HG02759 (cell line): ENCODE measurements at regions not wholly inside any gene's neighbourhood (a gene's known extent, or its start where the extent isn't known, plus 50 kb on each side); places are given as distances from the start of the nearest gene placed in this dataset.
"Not testable (repeated sequence)": the region's sequence is repeated elsewhere in the genome, so short reads cannot be mapped to it uniquely, and the experiment has no call there.

Experiments
- ATAC-seq: cut with Tn5 transposase; IDR thresholded peaks from one replicate; pipeline ENCODE4 v1.9.1; 2021; ENCODE audit warnings: mild to moderate bottlenecking, moderate library complexity; ENCODE audit not compliant: unreplicated experiment

DNA sequence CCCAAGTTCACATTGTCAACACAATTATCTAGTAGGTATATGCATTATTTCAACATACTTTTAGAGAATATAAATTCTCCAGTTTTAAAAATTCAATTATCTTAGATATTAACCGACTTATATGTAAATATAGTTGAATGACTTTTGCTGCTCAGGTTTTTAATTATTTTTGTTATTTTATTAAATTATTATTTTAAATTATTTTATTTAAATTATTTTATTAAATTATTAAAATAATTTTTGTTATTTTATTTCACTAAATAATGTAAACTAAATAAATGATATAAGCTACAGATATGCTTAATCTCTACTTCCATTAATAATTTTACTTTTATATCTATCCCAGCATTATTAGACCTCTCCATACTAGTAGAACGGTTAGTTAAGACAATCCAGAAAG, 544.3 kb upstream of the ARRDC3 start:
- ATAC-seq = no peak

DNA sequence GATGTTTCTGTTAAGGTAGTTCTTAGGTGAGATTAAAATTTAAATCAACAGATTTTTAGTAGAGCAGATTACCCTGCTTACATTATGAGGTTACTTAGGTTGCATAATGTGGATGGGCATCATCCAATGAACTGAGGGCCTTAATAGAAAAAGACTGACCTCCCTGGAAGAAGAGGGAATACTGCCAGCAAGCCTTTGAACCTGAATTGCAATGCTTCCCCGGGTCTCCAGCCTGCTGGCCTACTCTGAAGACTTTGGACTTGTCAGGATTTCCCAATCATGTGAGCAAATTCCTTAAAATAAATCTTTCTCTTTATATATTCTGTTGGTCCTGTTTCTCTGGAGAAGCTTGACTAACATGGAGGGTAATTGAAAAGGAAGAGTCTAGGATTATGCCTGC, 542.1 kb upstream of the ARRDC3 start:
- no peak for ATAC-seq

DNA sequence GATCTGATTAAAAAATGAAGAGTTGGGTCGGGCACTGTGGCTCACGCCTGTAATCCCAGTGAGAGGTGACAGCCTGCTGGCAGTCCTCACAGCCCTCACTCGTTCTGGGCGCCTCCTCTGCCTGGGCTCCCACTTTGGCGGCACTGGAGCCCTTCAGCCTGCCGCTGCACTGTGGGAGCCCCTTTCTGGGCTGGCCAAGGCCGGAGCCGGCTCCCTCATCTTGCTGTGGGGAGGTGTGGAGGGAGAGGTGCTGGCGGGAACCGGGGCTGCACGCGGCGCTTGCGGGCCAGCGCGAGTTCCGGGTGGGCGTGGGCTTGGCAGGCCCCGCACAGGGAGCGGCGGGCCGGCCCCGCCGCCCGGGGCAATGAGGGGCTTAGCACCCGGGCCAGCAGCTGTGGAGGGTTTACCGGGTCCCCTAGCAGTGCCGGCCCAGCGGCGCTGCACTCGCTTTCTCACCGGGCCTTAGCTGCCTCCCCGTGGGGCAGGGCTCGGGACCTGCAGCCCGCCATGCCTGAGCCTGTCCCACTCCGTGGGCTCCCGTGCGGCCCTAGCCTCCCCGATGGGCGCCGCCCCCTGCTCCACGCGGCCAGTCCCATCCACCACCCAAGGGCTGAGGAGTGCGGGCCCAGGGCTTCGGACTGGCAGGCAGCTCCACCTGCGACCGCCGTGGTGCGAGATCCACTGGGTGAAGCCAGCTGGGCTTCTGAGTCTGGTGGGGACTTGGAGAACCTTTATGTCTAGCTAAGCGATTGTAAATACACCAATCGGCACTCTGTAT, 534.1 kb upstream of the ARRDC3 start:
- ATAC-seq = not testable (repeated sequence)

DNA sequence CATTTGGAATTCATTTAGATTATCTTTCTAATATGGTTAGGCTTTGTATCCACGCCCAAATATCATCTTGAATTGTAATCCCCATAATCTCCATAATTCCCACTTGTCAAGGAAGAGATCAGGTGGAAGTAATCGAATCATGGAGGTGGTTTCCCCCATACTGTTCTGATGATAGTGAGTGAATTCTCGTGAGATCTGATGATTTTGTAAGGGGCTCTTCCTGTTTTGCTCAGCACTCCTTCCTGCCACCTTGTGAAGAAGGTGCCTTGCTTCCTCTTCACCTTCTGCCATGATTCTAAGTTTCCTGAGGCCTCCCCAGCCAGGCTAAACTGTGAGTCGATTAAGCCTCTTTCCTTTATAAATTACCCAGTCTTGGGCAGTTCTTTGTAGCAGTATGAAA, 527.5 kb upstream of the ARRDC3 start:
- ATAC-seq = no peak

DNA sequence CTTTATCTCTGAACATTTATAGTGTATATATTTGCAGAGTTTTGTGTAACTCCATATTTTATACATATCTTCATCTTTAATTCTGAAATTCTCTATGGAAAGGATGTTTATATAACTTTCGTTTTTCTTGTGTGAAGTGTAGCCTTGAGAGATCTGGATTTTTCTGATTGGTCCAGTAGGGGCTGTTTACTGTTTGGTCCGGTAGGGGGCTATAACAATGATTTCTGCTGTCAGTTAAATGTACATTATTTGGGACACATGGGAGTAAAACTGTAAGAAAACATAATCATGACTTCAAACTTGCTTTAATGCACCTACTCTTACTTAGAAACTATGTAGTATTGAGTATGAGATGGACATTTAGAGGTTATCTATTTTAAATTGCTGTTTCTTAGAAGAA, 527.1 kb upstream of the ARRDC3 start:
- no peak for ATAC-seq

DNA sequence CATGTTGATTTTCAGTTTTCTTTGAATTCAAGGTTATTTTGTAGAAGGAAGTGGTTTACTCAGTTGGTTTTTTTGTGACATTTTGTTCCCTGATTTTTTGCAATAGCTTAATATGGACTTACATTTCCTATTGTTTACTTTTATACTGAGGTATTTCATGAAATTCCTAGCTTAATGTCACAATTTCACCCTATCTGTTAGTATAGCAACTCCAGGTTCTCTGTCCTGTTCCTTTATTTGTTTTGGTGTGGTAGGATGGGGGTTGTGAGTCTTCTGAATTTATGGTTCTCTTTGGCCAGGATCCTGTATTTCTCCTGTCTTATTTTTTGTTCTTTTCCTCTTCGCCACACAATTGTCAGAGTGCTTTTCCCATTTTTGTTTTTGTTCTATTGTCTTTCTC, 523.4 kb upstream of the ARRDC3 start:
- ATAC-seq = no peak

DNA sequence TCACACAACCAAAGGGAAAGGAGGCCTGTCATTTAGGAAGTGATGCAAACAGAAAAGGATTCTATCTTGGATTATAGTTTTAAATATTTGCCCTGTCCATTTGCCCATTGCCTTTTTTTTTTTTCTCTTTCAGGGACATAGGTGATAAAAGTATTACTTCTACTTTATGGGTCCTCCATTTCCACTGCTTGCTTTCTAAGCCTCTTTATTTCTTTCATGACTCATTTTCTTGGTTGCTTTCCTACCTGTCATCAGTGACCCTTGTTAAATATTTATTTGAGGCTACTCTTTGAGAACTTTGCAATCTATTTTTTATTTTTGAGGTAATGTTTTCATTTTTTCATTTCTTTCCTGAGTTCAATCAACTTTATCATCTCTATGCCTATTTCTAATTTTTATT, 522.9 kb upstream of the ARRDC3 start:
- ATAC-seq = no peak

DNA sequence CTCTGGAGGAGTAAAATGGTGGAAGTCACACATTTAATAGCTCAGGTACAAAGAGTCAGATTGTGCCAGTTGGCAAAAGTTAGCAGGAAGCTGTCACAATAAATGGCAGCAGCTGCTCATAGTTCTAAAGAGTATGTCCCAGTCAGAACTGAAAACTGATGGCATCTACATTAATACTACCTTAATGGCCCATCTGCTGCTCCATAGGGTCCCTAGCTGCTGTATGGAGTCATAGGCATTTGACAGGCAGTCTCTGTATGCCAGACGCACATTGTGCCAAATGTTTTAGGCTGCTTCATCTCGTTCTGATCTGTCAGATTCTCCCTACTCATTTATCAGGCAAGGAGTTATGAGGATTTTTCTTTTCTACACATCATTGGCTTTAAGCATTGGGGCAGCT, 515.8 kb upstream of the ARRDC3 start:
- ATAC-seq = no peak

DNA sequence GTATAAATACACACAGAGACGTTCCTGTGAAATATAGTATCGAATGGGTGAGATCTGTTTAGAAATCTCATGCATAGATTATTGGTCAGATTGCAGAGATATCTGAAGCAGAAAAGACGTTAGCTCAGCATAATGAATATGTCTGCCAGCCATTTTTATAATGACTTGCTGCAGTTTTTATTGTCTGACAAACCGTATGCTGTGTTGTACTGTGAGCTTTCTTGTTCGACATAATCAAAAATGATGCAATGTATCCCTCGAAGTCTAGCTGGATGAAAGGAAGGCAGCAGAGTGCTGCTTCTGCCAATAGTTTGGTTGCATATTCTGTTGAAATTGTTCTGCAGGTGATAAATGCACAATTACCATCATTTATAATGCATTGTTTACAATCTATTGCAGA, 514.9 kb upstream of the ARRDC3 start:
- ATAC-seq = no peak

DNA sequence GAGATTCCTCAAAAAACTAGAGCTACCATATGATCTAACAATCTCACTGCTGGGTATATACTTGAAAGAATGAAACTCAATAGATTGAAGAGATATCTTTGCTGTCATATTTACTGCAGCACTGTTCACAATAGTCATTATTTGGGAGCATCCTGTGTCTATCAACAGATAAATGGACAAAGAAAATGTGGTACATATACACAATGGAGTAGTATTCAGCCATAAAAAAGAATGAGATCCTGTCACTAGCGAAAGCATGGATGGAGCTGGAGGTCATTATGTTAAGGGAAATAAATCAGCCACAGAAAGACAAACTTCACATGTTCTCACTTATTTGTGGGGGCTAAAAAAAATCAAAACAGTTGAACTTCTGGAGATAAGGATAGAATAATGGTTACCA, 505.7 kb upstream of the ARRDC3 start:
- ATAC-seq = no peak

DNA sequence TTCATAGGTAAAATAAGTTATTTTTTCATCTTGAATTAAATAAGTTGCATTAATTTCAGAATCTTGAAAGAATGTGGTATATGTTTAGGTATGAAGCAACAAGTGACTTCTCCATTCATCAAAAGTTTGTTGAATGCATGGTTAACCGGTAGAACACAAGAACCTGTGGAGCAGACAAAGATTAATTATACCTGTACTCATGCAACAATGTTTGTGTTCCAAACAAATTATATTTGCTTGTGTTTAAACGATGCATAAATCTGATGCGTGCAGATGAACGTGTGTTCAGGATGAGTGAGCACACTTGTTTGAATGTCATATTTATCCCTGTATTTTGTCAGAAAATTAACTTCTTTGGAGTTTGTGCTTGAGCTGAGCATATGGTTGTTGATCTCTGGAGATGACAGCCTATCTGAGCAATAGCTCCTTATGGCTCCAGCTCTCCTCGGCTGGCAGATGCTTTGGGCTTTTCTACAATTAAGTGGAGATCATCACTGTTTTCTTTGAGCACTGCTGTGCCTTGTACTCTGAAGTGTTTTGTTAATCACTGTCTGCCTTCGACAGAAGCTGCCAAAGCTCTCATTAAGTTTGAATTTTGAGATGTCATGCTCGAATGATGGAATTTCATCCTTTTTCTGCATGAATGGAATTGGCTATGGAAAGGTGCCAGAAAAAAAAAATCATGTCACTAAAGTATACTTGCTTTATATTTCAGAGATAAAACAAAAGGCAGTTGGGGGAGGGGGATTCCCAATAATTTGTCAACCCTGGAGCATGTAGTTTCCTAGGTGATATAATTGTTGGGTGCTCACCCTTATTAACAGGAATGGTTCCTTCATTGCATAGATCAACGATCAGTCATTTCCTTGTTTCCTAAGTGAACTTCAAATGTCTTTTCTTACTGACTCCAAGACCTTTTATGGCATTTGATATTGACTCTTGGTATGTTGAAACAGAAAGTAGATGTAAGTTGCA, 502.5 kb upstream of the ARRDC3 start:
- no peak for ATAC-seq

DNA sequence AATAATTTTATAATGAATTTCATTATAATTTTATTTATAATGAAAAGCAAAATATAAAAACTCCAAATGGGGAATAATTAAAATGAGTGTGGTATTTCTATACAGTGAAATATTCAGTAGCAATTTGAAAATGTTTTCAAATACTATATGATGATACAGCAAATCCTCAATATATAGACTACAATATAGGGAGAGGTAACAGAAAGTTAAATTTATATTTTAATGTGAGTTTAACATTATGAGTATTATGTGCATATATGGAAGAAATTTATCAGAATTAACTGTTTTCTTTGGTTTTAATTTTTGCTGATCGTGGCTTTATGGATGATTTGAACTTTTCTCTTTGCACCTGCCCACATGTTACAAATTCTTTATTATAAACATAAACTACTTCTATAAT, 500.9 kb upstream of the ARRDC3 start:
- no peak for ATAC-seq

DNA sequence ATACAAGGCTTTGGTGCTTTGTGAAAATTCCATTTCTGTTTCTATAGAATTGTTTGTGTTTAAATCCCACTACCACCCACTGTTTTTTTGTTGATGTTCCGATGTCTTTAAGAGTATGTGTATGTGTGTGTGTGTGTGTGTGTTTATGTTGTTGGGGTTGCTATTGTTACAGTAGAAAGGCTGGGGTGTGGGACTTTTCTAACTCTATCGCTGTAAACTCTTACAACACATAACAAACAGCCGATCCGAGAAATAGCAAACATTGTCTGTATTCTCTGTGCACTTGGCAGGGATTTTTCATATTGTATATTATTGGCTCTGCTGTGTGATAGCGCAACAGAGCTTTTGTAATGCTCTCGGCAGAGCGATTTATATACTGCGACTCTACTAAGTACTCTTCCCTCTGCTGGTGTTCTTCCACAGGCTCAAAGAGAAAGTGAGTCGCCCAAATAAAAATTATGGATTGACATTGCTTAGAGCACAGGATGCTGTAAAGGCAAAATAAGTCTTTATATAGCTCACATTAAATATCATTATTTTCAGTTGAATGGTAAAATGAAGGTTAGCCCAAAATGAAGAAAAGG, 492.2 kb upstream of the ARRDC3 start:
- ATAC-seq = no peak

DNA sequence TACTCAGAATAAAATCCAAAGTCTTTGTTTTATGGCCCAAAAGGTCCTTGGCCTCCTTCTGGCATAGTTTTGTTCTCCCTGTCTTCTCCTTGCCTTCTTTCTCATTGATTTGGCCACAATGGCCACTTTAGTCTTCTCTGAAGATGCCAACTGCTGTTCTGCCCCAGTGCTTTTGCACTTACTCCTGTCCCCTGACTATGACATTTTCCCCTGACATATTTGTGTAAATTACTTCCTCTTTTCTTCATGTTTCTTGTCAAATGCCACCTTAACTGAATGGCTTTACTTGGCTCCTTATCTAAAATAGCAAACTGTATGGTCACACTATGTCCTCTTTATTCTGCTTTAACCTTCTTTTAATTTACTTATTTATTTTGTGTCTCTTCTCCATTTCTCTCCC, 484.7 kb upstream of the ARRDC3 start:
- no peak for ATAC-seq

DNA sequence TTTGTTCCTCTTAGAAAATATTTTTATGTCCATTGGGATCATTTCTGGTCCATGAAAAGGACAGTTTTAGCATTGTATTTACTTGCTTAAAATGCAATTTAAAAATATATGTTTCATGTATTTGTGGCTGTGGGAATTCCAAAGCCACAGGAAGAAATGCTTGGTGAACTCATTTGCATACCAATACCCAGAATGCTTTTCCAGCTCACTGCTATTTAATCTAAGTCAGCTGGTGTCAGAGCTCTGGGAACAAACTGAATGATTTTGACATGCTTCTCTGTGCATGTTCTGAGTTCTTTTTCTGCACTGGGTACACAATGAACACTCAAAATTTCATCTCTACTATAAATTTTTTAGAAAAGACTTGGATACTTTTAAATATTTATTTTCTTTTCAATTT, 482.8 kb upstream of the ARRDC3 start:
- no peak for ATAC-seq

DNA sequence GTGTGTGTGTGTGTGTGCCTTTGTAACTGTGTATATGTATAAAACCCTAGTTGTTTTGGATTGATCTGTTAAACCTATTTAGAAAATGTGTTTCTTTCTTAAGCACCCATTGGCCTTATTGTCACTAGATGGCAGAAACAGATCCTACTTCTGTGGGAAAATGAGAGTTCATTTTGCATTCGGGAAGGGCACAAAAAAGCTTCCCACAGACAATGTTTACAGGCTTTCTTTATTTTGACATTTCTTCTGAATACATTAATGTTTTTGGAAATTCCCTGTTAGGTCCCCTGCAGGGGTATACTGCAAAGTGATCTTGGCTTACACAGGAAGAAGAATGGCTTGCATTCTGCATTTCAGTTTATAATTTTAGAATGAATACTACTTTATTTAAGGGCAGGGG, 481.8 kb upstream of the ARRDC3 start:
- no peak for ATAC-seq

DNA sequence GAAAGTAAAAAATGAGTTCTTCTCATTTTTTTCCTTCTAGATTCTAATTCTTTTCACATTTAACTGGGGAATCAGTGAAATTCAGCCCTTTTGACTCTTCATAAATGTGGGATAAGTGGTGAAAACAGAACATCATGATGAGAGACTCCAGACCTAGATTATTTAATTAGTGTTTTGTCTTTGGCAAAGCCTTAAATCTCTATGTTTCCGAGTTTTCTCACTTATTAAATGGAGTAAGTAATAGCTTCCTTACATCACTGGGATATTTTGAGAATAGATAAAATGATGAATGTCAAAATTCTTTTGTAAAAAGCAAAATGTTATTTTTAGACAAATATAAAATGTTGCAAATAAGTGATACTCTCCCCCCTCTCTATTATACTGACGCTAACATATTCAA, 468.6 kb upstream of the ARRDC3 start:
- ATAC-seq = no peak

DNA sequence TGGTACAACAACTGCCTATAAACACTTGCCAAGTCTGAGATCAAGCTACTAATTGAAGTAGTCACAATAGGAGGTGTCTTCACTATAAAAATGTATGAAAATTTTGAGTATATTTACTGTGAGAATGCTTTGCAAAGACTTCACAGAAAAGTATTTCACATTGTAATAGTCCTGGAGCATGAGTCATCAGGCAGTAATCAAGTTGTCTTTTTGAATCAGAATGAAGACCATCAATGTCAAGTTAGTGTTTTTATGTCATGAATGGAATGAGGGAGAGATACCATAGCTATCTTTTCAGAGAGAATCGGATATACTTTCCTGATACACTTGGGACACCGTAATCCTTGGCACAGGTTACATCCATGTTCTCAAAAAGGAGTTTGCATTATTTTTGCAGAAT, 466.9 kb upstream of the ARRDC3 start:
- no peak for ATAC-seq

DNA sequence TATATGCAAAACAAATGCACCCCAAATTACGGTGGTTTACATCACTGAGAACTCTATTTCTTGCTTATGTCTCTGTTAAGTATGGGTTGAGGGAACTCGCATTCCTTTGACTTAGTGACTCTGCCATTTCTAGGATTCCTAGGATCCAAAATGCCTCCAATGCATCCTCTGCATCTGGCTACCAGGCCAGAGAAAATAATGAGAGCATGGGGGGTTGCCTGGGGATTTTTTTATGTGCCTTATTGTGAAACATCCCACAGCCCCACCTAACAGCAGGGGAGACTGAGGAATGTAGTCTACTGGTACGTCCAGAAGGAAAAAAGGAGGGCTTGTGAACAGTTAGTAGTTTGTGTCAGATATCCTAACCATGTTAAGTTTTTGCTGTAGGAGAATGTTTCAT, 466.0 kb upstream of the ARRDC3 start:
- ATAC-seq = no peak

DNA sequence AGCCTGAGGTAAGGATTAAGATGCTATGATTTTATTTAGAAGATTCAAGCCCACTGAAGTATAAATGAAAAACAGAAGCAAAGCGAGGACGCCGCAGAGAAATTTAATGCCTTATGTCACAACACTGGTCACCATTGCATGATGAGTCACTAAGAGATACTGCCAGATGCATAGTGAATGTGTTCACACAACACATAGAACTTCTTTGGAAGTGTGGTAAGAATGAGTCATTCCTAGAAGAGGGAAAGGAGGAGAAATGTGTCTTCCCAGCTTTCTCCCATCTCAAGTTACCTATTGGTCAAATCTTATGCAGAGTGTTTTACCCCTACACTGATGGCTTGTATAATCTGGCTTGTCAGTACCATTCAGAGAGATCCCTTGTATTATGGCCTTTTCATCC, 465.3 kb upstream of the ARRDC3 start:
- ATAC-seq = no peak

DNA sequence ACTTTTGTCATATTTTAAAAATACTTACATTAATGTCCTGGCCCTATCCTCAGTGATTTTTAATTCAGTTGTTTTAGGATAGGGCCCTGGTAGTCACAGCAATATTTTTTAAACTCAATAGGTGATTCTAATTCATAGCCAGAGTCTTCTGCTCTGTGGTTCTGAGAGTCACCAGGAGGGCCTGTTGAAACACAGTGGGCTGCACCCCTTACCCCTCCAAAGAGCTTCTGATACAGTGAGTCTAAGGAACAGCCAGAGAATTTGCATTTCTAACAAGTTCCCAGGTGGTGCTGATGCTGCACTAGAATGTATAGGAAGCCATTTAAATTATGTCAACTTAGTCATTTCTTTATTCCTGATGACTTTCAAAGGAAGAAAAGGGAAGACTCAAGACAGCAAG, 458.3 kb upstream of the ARRDC3 start:
- ATAC-seq = no peak

DNA sequence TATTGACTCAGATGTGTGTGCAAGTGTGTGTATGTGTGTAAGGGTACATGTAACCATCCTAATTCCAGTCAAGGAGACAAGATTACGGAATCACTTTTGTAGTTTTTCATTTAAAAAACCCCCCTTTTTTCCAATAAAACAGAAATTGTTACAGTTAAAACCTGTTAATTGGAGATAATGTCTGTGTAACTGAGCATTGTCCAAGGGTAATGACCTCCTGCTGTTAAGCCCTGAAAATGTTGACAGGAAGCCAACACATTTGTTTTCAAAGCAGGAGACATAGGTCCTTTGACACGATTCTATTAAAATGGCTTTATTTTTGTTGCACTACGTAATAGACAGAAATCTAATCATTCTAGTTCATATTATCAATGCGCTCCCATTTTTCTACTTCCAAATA, 457.3 kb upstream of the ARRDC3 start:
- no peak for ATAC-seq
